SHP77 treated with DMSO at 0.1 percent for 48 hours (cell line): ENCODE measurements at regions not wholly inside any gene's neighbourhood (a gene's known extent, or its start where the extent isn't known, plus 50 kb on each side); places are given as distances from the start of the nearest gene placed in this dataset.

Experiments
- DNase-seq: peaks from one replicate; lab custom pipeline; 2025; lab: John Stamatoyannopoulos, UW

- DNase-seq, result no peak
Observed at GRCh38 chr18:22074282-22075070, 94.9 kb upstream of the GATA6 start.

DNA sequence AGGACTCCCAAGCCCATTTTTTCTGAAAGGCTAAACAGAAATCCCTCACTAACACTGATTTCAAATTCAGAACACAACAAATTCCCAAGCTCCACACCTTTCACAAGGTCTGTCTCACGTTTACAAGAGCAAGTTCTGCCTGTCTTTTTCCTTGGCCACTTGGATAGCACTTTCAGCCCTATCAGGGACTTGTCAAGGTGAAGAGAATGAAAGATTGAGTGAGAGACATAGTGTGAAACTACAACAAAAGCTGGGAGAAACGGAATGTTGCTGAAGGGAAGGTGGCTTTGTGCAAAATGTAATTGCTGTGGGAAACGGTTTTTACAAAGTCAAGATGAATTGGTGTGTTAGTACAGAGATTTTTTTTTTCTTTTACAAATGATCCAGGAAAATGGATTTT is 89.4 kb upstream of the GATA6 start:
- DNase-seq, result no peak

DNA sequence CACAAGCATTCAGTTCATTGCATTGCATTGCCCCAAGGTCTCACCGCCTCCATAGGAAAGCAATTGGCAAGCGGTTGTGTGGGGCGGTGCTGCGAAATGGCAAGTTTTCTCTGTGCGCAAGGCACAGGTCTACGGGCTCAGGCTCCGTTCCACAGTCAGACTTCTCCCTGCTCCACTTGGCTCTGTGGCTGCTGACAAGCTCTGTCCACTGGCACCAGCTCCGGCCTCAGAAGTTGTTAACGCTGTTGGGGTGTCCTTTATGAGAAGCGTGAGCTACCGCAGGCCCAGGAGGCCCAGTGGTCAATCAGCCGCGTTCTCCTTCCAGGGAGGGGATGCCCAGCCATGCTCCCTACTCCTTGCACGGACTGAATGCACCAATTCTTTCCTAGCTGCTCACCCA is 87.0 kb upstream of the GATA6 start:
- DNase-seq, result no peak

- no peak for DNase-seq
Observed at GRCh38 chr18:22084547-22084946, 84.8 kb upstream of the GATA6 start.

DNA sequence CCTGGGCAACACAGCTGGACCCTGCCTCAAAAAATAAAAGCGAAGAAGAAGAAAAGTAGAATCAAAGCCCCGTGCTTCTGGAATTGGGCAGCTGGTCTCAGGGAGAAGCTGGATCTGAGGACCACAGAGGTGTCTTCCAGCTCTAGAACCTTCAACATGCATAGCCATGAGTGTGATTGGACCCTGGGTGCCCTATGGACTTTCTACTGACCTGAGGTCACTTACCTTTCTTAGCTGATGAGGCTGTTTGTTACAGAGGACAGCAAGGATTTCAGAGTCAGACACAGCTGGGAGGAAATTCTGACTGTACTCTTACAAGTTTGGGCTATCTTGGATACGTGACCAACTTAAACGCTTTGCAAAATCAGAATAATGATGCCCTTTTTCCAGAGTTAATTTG is 82.4 kb upstream of the GATA6 start:
- DNase-seq, result no peak

DNA sequence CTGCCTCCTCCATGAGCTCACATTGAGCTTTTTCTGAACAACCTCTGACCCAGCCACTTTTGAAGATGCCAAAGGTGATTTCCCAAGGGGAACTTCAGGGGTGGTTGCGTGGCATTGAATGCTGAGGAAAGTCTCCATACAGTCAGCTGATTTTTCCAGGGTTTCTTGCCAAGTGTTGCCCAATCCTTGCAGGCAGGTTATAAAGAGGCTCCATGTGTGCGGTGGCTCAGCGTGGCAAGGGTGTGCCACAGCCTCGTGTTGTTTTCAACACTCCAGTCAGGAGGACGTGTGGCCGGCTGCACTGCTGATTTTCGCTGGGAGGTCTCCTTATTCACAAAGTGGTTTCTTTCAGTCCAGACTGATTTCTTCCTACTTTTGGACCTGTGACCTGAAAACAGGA is 81.4 kb upstream of the GATA6 start:
- no peak for DNase-seq

- DNase-seq, result no peak
Observed at GRCh38 chr18:22088996-22089640, 80.3 kb upstream of the GATA6 start.

- DNase-seq, result no peak
Observed at GRCh38 chr18:22091341-22091740, 78.0 kb upstream of the GATA6 start.

DNA sequence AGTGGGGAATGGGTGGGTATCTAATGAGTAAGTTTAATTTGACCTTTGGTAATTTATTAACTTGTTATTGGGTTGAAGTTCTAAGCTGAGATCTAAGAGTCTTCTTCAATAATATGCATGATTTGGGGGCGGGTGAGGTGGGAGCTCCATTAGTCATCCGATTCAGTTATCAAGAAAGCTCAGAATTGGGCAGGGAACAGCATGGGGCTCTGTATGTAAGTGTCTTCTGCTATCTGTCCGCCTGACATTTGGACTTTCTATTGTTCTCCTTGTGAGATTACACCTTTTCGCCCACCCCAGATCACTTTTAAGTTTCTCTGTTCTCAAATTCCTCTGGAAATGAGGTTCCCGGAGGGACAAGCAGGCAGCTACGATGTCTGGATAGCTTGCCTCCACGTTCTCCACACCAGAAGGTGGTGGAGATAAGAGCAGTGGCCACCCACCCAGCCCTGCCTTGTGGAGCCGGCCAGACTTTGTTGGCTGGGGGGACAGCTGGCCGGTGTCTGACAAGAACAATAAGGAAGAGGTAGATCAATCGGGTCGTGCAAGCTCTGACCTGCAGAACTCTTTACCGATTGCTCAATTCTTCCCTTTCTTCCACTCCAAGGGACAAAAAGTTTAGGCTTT is 75.5 kb upstream of the GATA6 start:
- no peak for DNase-seq

DNA sequence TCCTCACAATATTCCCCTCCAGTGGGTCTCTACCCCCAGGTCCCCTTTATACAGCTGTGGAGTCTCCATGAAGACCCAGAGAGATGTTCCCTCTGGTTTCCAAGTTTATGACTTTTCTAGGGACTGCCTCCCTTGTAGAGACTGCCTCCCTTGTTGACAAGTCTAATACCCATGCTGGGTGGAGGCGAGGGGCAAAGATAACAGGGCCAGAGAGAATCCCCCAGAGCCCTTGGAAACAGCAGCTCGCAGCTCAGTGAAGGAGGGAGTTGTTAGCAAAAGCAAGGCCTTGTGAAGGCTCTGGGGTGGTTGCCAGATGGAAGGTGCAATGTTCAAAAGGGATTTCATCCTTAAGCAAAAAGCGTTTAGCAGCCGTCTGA is 75.0 kb upstream of the GATA6 start:
- DNase-seq, result no peak

- no peak for DNase-seq
Observed at GRCh38 chr18:22098563-22098989, 70.8 kb upstream of the GATA6 start.

DNA sequence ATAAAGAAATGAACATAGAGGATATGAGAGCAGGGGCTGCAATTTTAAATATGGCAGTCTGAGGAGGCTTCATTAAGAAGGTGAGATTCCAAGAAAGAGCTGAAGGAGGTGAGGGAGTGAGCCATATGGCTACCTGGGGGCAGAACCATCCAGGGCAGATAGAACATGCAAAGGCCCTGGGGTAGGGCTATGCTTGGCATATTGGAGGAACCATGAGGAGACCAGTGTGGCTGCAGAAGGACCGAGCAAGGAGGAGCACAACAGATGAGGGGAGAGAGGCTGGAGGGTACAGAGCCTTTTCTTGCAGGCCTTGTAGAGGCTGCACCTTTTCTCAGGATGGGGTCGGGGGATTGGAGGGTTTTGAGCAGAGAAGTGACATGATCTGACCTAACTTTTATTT is 69.5 kb upstream of the GATA6 start:
- DNase-seq, result no peak

DNA sequence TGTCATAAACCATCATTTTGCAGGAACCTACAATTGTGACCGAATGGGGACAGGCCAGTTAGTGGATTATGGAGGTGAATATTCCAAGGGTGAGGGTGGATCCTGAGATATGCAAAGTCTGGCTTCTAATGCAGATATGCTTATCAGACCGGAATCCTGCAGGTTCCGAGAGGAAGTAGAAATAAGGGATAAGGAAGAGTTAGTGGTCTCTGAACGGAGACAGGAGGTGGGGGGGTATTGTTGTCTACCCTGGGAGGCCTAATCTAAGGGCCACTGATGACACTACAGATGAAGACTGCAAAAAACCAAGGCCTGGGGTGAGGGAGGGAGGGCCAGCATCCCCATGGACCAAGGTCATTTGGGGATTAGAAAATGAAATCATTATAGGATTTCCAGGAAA is 67.7 kb upstream of the GATA6 start:
- no peak for DNase-seq

GRCh38 chr18:22102953-22103646 is 66.3 kb upstream of the GATA6 start:
- no peak for DNase-seq

- no peak for DNase-seq
Observed at GRCh38 chr18:22103647-22104031, 65.8 kb upstream of the GATA6 start.

DNA sequence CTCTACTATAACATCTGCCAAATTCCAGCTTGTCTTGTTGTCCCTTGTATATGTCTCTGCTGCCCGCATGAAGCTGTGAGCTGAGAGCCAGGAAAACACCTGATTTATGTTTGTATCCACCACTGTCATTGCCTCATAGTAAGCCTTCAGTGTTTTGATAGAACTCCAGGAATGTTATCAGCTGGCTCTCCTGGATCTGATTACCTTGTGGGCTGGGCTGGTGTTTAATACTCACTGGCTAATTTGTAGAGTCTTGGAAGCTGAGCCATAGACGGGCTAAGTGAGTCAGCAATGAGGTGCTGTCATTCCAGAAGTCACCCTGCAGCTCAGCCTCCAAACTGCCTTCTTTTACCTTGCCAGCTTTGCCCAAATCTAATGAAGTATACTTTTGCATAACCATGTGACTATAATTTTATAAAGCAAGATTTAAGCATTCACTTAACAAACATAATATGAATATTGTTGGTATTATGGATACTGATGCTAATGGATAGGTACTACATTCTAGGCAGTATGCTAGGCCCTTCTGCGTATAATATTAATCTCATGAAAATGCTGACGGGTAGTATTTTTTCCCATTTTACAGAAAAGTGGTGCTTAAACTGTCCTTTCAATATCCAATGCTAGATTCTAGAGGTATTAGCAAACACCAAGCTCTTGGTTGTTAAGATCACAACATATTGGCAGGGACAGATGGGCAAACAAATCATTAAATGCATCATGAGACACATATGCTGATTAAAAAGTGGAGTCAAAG is 62.7 kb upstream of the GATA6 start:
- no peak for DNase-seq

DNA sequence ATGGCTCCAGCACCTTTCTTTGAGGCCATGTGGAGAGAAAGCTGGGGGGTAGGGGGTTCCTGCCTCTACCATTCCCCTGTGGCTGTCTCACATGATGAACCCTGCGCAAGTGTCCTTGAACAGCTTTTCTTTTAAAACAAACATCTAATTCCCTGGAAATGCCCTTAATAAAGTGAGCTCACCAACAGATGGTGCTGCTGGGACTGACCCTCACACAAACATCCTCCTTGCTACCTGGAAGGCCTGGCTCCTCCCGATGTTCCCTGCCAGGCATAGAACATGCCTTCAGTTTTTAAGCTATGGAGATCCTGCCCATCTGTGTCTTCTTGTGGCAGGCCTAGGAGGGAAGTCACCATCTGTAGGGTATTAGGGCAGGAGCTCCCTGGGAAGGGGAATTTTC is 60.7 kb upstream of the GATA6 start:
- DNase-seq, result no peak

- no peak for DNase-seq
Observed at GRCh38 chr18:22109535-22109934, 59.9 kb upstream of the GATA6 start.

GRCh38 chr18:22110461-22110924 is 58.9 kb upstream of the GATA6 start:
- no peak for DNase-seq

GRCh38 chr18:22112215-22112614 is 57.2 kb upstream of the GATA6 start:
- no peak for DNase-seq

DNA sequence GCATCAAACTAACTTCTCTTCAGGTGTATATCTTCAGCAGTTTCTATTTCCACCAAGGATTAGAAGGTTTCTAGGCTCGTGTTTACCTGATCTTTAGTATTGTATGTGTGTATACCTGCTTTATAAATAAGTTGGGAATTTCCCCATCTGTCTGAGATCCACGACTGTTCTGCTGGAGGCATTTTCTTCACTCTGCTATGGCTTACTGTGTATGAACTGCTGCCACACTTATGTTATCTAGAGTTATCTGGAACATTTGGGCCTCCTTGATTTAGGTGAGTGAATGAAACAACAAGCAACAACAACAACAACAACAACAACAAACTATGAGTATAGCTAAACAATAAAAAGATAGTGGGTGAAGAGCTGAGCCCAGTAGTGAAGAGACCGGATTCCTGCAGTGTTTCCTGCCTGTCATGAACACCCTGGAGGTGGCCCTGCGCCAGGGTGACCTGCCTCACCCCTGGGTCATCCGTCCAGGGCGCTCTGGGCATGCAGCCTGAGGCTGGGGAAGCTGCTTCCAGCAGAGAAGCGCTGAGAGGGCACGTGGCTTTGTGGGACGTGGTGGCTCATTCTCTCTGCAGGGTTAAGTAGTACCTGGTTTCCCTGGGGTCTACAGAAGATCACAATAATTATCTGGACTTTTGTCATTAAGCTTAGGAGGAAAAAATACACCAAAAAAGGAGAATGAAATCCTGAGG is 56.1 kb upstream of the GATA6 start:
- no peak for DNase-seq
